ENCODE measurements at regions not wholly inside any gene's neighbourhood (a gene's known extent, or its start where the extent isn't known, plus 50 kb on each side); places are given as distances from the start of the nearest gene placed in this dataset.

GRCh38 chr2:186130748-186131641, 355.1 kb upstream of the ZC3H15 start:
- no peak for TF ChIP-seq CTCF (conservative IDR thresholded peaks at IDR 0.05)
- H3K27ac ChIP-seq: peak overlapping the region; percentile 85

DNA sequence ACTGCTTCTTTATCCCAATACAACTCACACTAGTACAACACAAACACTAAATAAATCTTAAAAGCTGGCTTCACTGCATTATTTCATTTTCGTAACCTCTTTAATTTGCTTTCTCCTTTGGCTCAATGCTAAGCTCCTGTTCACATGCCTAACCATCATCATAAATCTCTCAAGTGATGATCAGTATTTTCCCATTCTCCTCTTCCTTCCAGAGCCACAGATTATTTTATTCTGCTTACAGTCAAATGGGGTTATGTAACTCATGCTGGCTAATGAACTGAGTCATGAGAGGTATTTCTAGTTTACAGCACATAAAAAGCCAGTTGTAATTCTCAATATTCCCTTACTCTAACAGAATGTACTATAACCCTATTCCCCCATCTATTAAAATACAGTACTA, 350.4 kb upstream of the ZC3H15 start:
- H3K27ac ChIP-seq: no peak overlapping the region
- TF ChIP-seq CTCF (conservative IDR thresholded peaks at IDR 0.05): no peak

DNA sequence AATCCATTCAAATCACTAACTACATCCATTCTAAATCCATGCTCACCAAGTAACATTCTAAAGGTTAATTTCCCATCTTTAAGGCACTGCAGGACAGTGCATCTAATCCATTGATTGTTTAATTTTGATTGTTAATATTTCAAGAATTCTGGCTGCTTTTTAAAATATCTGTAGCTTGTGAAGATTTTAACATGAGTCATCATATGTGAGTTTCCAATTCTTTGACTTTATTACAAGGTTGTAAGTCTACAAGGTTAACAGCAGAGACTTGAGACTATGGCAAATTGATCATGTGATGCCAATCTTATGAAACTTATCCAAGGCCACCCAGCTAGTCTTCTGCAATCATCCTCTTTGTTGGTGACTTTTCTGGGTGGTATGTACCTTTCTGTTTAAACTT, 349.2 kb upstream of the ZC3H15 start:
- no peak overlapping the region for H3K27ac ChIP-seq
- TF ChIP-seq CTCF (conservative IDR thresholded peaks at IDR 0.05): no peak

- no peak overlapping the region for H3K27ac ChIP-seq
- no peak for TF ChIP-seq CTCF (conservative IDR thresholded peaks at IDR 0.05)
These were observed 347.2 kb upstream of the ZC3H15 start for GRCh38 chr2:186138845-186139244.

- TF ChIP-seq CTCF (conservative IDR thresholded peaks at IDR 0.05): no peak
- H3K27ac ChIP-seq: no peak overlapping the region
These were observed 327.0 kb upstream of the ZC3H15 start for GRCh38 chr2:186159101-186159500.

- H3K27ac ChIP-seq: no peak overlapping the region
- TF ChIP-seq CTCF (conservative IDR thresholded peaks at IDR 0.05): no peak
These were observed 321.7 kb upstream of the ZC3H15 start for GRCh38 chr2:186164325-186164724.

DNA sequence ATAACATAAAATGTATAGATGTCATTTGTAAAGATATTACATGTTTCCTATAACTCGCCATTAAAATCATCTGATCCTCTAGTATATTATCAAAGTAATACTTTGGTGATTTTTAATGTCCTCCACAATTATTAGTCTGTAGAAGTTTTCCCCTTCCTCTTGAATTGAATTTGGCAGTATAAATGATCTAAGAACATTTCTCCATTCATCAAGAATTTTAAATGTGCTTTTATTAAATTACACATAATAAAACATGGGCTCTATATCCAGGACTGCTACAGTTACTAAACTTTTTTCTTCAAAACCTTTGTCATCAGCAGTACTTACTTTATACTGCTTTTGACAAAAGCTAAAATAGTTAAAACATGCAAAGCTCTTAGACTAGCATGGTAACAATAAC, 315.4 kb upstream of the ZC3H15 start:
- H3K27ac ChIP-seq: no peak overlapping the region
- no peak for TF ChIP-seq CTCF (conservative IDR thresholded peaks at IDR 0.05)

Data from VCaP (cell line).